ENCODE measurements at regions not wholly inside any gene's neighbourhood (a gene's known extent, or its start where the extent isn't known, plus 50 kb on each side); places are given as distances from the start of the nearest gene placed in this dataset.

- no peak for TF ChIP-seq CTCF (IDR thresholded peaks at IDR 0.05)
- TF ChIP-seq ZFX (IDR thresholded peaks at IDR 0.05; ENCODE audit: borderline replicate concordance): no peak
Observed at GRCh38 chr9:16145196-16145950, 592.5 kb downstream of the CCDC171 start.

Measured in 22Rv1 (cell line).